ENCODE measurements at regions not wholly inside any gene's neighbourhood (a gene's known extent, or its start where the extent isn't known, plus 50 kb on each side); places are given as distances from the start of the nearest gene placed in this dataset.

GRCh38 chr11:28621753-28622152, 513.6 kb downstream of the METTL15 start:
- TF ChIP-seq POLR2A (IDR thresholded peaks at IDR 0.05) = no peak
- TF ChIP-seq CTCF (IDR thresholded peaks at IDR 0.05) = no peak
- no peak for TF ChIP-seq POLR2AphosphoS5 (IDR thresholded peaks at IDR 0.05)

Data from breast epithelium (tissue), 3 donors.